WI38 (cell line): ENCODE measurements at regions not wholly inside any gene's neighbourhood (a gene's known extent, or its start where the extent isn't known, plus 50 kb on each side); places are given as distances from the start of the nearest gene placed in this dataset.

Experiments
- H3K4me3 ChIP-seq: 2 replicates; pipeline ENCODE4 v1.5.1; 2011; ENCODE audit warnings: low read depth, mild to moderate bottlenecking, control low read depth, low read length
- CTCF ChIP-seq: IDR thresholded peaks from 2 replicates; pipeline ENCODE4 v1.5.1; 2012; ENCODE audit warnings: low read depth, mild to moderate bottlenecking, control low read depth, low read length

GRCh38 chr4:149140841-149141240 lies 674.8 kb downstream of the IQCM start:
- TF ChIP-seq CTCF, result no peak
- H3K4me3 ChIP-seq, result no peak overlapping the region

- TF ChIP-seq CTCF, result no peak
- H3K4me3 ChIP-seq, result no peak overlapping the region
Measured at GRCh38 chr4:149136951-149137620, 678.6 kb downstream of the IQCM start.

DNA sequence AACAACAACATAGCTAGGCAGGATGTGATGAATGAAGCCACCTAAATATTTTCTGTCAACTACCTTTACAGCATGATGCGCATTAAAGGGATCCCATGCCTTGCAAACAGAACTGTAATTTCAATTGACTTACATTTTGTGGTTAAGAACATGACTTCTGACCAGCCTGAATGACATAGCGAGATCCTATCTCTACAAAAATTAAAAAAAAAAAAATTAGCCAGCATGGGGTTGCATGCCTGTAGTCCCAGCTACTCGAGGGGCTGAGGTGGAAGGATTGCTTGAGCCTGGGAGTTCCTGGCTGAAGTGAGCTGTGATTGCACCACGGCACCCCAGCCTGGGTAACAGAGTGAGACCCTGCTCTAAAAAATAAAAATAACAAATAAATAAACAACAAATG lies 680.6 kb downstream of the IQCM start:
- no peak overlapping the region for H3K4me3 ChIP-seq
- no peak for TF ChIP-seq CTCF

DNA sequence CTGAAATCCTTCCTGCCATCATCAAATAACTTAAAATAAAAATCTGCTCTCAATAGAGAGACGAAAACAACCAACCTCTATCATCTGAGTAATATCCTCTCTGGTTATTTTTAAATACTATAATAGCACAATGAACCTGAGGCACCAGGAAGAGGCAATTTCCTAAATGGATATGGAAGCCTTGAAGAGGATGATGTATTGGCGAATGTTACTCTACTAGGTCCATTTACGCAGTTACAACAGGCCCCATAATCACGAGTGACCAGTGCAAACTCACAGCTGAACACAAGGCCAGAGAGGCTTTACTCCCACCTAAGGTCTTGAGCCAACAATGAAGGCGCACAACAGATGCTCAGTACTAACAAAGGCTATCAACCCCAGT lies 678.8 kb upstream of the NR3C2 start:
- no peak for TF ChIP-seq CTCF
- H3K4me3 ChIP-seq, result no peak overlapping the region

GRCh38 chr4:149120331-149121022 lies 678.3 kb upstream of the NR3C2 start:
- no peak for TF ChIP-seq CTCF
- no peak overlapping the region for H3K4me3 ChIP-seq

DNA sequence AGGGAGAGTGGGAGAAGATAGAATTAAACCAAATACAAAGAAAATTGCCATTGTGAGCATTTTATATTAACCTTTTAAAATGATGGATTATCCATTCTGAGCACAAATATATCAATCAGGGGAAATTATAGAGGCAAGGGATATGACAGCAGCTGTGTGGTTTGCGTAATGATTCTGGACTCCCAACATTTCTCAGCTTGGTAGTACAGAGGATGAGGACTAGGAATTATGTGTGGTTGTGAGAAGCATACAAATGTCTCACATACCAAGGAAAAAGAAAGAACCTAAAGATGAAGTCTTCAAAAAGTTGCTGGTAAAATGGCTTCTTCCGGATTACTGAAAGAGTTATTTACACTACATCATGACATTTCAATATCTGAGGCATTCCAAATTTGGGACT lies 674.6 kb upstream of the NR3C2 start:
- no peak for TF ChIP-seq CTCF
- no peak overlapping the region for H3K4me3 ChIP-seq

- no peak for TF ChIP-seq CTCF
- H3K4me3 ChIP-seq, result no peak overlapping the region
Measured at GRCh38 chr4:149113804-149114430, 671.7 kb upstream of the NR3C2 start.
